Eye (tissue), 1 donor: ENCODE measurements at regions not wholly inside any gene's neighbourhood (a gene's known extent, or its start where the extent isn't known, plus 50 kb on each side); places are given as distances from the start of the nearest gene placed in this dataset.
A peak's percentile ranks its signal among the peaks of the same experiment; 100 is the strongest.

Experiments used
- DNase-seq: peaks from one replicate; pipeline ENCODE4 v3.0.0-alpha.2; 2015

- no peak for DNase-seq
Measured at GRCh38 chr20:7264137-7264536, 496.7 kb downstream of the BMP2 start.

DNA sequence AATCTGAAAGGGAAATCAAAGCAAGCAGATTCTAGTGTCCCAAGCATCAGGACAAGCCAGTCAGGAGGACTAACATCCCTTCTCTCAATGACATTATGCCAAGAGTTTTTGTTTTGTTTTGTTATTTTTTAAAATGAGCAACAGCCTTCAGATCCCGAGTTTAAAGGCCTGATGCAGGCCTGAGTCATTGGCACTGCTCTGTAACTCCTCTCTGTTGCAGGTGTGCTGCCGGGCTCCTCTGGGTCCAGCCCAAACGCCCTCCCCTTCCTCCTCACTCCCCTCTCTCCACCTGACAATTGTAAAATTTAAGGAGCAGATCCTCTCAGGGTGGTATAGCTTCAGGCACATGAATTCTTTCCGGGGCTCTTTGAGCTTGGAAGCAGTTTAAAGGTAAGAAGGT, 502.0 kb downstream of the BMP2 start:
- DNase-seq, result no peak

DNA sequence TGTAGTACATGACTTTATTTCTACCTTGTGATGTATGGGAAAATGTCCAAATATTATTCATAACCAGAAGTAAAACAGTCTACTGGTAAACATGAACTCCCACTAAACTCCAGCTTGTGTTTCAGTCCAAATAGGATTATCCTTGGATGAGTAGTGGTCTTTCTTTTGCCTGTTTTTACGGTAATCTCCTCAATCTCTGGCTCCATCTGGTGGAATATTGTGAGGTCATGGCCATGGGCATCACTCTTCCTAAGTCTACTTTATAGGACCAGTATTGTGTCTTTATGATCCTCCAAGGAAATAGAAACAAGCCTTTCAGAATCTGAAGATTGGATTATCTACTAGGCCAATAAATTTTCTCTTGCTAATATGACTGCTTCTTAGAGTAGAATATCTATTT, 505.0 kb downstream of the BMP2 start:
- peak; percentile 81 for DNase-seq

DNA sequence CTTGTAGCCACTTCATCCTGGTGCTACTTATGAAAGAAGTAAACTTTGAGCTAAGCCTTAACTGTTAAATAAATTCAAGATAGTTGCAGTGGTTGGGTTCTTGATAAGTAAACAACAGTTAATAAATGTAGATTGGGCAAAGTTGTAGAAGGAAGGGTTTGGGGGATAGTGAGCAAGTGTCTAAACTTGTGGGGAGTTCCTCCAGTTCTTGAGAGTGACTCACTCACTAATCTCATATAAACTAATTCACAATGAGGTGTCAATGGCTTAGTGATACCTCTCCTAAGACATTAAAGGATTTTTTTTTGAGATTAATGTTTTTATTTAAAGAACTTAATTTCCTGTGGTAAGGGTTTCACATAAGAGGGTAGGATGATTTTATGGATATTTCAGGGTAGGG, 507.4 kb downstream of the BMP2 start:
- no peak for DNase-seq

DNA sequence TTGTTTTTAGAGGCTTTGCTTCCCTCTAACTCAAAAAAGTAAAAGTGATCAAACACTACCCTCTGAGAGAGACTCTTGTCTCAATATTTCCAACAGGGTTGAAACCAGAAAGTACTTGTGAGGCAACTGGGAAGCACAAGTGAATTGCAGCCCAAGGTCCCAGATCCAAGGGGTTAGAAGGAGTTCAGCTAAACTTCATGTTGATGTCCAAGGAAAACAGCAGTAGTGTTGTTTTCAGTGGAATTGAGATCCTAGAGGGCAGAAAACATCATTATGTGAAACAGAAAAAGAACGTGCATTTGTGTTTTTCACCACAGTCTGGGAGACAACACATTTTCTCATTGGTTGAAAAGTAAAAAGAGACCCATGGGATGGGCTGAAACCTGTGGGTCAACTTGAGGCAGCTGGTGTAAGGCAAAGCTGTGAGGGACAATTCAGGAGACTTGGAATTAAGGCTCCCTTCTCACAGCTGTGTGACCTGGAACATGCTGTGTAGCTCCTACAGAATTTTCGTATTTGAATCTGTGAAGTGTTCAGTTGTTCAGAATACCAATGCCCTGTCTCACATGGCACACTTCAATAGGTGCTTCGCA, 508.3 kb downstream of the BMP2 start:
- no peak for DNase-seq

GRCh38 chr20:7285918-7286556, 518.6 kb downstream of the BMP2 start:
- DNase-seq, result peak; percentile 96

- no peak for DNase-seq
Measured at GRCh38 chr20:7291323-7291943, 523.9 kb downstream of the BMP2 start.

DNA sequence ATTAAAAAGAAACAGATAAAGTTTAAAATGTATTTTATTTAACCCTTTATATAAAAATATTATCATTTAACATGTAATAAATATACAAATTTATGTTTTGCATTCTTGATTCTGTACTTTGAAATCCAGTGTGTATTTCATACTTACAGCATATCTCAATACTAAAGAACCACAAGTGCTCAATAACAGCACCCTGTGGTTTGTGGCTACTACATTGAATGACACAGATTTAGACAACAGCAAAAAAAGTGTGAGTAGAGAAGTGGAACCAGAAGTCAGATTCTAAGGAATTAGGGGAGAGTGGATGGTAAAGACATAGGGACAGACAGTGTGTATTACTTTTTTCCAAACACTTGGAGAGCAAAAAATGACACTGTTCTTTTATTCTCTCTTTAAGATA, 524.5 kb downstream of the BMP2 start:
- DNase-seq, result no peak

- DNase-seq, result no peak
Measured at GRCh38 chr20:7294816-7295360, 527.4 kb downstream of the BMP2 start.

DNA sequence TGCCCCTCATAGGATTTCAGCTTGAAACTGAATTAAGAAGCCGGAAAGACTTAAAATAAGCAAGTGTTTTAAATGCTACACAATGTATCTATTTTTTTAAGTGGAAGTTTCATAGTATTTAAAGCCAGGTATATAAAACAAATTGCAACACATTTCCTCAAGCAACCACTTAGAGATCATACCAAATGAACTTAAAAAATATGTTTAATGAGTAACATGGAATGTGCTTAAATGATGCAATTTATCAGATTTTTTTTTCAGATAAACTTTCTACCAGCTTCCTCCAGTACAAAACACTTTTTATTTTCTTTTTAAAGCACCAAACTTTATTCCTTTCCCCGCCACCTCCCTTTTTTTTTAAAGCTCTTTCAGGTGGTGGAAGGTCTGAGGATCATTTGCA, 534.3 kb downstream of the BMP2 start:
- no peak for DNase-seq

- peak; percentile 25 for DNase-seq
Measured at GRCh38 chr20:7302250-7302649, 534.8 kb downstream of the BMP2 start.

- DNase-seq, result no peak
Measured at GRCh38 chr20:7305976-7306375, 538.5 kb downstream of the BMP2 start.

DNA sequence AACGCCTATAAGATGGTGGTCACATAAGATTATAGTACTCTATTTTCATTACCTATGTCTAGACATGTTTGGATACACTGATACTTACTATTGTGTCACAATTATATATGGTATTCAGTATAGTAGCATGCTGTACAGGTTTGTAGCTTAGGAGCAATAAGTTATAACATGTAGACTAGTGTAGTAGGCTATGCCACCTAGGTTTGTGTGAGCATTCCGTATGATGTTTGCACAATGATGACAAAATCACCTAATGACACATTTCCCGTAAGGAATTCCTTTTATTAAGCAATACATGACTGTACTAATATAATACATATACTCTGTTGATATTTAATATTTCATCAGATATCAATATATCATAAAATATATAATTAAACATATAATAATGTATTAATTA, 540.7 kb downstream of the BMP2 start:
- no peak for DNase-seq

DNA sequence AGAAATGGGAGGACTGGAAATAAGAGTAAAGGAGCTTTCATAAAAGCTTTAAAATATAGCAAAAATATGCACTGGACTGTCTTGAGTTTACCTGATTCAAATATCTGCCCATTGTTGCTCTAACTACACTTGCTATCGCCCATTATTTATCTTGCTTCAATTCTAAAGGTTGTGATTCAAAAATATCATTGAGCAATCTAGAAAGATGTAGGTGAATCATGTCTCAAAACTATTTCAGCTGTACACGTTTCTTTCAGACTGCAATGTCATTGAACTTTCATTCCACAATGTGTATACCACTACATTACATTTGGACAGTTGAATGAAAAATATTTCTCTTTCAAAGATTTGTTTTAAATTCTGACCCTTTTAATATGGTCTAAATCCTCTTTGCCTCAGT, 545.6 kb downstream of the BMP2 start:
- no peak for DNase-seq

- DNase-seq, result no peak
Measured at GRCh38 chr20:7323957-7324356, 556.5 kb downstream of the BMP2 start.

DNA sequence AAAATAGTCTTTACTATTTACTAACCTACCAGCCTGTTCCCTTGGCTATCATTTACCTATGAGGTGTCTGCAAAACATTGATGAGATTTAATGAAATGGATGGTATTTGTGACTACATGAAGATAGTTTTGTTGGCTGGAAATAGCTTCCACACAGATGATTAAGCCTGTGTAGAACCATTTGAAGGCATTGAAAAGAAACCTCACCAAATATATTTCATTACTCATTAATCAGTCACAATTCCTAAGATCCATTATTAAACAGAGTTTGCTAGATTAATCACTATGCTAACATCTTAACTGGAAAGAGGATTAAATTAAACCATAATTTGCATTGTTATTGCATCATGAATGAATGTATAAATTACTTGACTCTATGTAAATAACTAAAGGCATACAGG, 560.3 kb downstream of the BMP2 start:
- DNase-seq, result no peak

GRCh38 chr20:7330850-7331249, 563.4 kb downstream of the BMP2 start:
- DNase-seq, result no peak

DNA sequence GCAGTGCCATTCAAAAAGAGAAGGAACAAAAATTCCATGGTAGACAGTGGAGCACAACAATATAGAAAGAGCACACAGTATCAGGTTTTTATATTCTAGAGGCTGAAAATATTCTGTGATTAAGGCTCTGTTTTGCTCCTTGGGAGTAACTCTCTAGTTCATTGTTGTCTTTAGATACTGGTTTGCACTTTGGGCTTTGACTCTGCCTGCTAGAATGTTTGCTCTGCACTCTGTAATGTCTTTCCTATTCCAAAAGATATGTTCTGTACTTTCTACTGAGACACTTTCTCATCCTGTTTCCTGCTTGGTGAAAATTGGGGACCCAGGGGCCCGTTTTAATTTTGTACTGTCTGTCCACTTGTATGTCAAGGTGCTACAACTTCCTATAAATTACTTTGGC, 564.7 kb downstream of the BMP2 start:
- DNase-seq, result no peak

- DNase-seq, result no peak
Measured at GRCh38 chr20:7333841-7334240, 566.4 kb downstream of the BMP2 start.

DNA sequence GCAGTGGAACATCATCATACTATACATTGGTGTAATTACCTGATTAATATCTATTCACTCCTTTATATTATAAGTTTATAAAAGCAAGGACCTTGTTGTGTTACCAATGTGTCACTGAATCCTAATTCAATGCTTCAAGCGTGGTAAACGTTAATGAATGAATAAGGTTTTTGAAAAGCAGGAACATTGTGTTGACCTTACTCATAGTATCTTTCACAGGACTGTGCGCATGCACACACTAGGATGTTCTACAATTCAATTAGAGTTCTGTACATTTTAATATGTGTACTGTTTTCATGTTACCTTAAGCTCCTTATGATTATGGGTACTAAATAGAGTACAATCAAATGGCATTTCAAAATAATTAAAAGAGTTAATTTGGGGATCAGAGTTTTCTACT, 578.5 kb downstream of the BMP2 start:
- no peak for DNase-seq

- DNase-seq, result no peak
Measured at GRCh38 chr20:7346562-7346961, 579.1 kb downstream of the BMP2 start.

DNA sequence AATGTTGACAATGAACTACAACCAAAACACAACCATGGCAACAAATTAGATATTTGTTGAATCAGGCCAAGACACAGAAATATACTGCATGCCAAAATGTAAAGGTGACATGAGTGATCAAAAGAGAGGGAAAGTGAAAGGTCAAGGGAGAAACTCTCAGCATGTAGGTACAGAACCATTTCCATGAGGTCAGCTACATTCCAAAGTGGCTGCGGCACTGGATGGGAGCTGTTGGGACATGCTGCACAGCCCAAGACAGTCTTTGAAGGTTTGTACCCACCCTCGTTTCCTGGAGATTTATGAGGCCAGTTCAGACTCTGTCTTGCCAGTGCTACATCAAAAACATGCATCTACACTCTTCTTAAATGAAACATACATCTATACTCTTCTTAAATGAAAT, 579.9 kb downstream of the BMP2 start:
- DNase-seq, result no peak

- no peak for DNase-seq
Measured at GRCh38 chr20:7348253-7348652, 580.8 kb downstream of the BMP2 start.

DNA sequence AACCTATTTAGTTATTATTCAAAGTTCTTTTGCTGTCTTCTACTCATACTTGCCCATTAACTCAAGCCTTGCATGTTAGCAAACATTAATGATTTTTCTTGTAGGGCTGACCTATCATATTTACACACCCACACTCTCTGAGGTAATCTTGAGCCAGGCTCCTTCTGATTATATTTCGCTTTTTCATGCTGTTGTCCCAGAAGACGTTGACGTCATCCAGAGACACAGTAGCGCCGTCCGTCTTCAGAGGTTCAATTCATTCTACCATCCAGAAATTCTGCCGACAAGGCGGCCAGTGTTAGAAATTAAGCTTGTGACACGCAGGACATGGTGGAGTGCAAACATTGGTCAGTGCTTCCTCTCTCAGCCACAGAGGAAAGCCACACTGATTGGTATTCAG, 584.7 kb downstream of the BMP2 start:
- no peak for DNase-seq

GRCh38 chr20:7355051-7355450, 585.2 kb downstream of the HAO1 start:
- no peak for DNase-seq
